ENCODE measurements at regions not wholly inside any gene's neighbourhood (a gene's known extent, or its start where the extent isn't known, plus 50 kb on each side); places are given as distances from the start of the nearest gene placed in this dataset.

DNA sequence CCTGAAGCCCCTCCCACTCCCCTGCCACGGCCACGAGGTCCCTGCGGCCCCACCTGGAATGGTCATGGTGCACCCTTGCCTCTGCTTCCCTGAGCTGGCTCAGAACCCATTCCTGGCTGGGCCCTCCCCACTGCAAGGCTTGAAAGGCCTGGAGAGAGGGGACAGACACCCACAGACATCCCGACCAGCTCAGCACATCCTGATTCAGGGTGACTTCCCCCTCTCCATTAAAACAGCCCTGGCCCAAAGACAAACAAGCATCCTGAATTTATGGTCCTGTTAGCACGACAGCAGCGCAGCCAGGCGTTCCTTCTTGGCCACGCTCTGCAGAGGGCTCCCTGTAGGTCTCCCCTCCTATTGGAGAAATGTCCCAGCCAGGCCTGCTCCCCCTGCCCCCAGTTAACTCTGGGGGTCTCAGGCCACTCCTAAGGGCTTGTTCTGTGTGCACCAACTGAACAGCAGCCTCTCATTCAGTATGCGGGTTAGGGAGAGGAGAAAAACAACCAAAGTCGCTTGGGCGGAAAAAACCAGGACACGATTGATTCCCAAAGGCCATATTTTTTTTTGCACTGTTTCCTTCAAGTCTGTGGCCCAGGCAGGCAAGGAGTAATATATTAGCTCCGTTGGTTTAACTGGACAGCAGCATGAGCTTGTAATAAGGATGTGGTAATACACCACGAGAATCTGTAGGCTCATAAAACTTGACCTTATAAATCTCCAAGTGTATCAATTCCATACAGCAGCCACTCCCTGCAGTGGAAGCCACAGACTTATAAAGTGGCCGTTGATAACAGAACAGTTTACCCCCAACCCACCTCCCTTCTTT is 106.7 kb upstream of the MSX1 start:
- intact Hi-C loops (cut with DNase I; ENCODE audit: low total_unique reads) (no loop called here), in situ Hi-C loops (cut with MboI; ENCODE audit: low pct_ligation_motif_present in 1 of 4, low pct_unique_long_range_greater_than_20kb in 1 of 4, low sequenced_read_pairs in 3 of 4) (no loop called here)
- Histone ChIP-seq H3K36me3 (no peaks in the 10 kb centered on the region), H3K27me3 (peaks cover 6% of the 10 kb centered on the region), H3K4me1 (no peaks in the 10 kb centered on the region), H3K4me3 (no peak overlapping the region), H3K27ac (no peak overlapping the region), H3K9me3 (no peaks in the 10 kb centered on the region)
- TF ChIP-seq, protein P1, sequence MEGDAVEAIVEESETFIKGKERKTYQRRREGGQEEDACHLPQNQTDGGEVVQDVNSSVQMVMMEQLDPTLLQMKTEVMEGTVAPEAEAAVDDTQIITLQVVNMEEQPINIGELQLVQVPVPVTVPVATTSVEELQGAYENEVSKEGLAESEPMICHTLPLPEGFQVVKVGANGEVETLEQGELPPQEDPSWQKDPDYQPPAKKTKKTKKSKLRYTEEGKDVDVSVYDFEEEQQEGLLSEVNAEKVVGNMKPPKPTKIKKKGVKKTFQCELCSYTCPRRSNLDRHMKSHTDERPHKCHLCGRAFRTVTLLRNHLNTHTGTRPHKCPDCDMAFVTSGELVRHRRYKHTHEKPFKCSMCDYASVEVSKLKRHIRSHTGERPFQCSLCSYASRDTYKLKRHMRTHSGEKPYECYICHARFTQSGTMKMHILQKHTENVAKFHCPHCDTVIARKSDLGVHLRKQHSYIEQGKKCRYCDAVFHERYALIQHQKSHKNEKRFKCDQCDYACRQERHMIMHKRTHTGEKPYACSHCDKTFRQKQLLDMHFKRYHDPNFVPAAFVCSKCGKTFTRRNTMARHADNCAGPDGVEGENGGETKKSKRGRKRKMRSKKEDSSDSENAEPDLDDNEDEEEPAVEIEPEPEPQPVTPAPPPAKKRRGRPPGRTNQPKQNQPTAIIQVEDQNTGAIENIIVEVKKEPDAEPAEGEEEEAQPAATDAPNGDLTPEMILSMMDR (IDR thresholded peaks at IDR 0.05) = no peak
- TF ChIP-seq POLR2A (IDR thresholded peaks at IDR 0.05) (no peak), EP300 (IDR thresholded peaks at IDR 0.05; ENCODE audit: low read depth) (no peak), POLR2AphosphoS5 (IDR thresholded peaks at IDR 0.05) (no peak)
- whole genome bisulfite sequencing, 2 donors (ENCODE audit: low coverage in 1 of 2) = 0 to 31% methylated on average over 1 to 15 of the region's 15 CpGs
- no peak for DNase-seq

GRCh38 chr4:4752025-4752424 is 107.4 kb upstream of the MSX1 start:
- Histone ChIP-seq H3K27me3 (peaks cover 6% of the 10 kb centered on the region), H3K9me3 (peaks cover 3 to 5% of the 10 kb centered on the region in 2 donors), H3K4me3 (no peak overlapping the region), H3K27ac (no peak overlapping the region), H3K36me3 (no peaks in the 10 kb centered on the region), H3K4me1 (no peaks in the 10 kb centered on the region)
- DNase-seq = no peak
- 56 to 64% methylated on average over 7 to 12 of the region's 12 CpGs for WGBS, 2 donors (ENCODE audit: low coverage in 1 of 2)
- intact Hi-C loops (cut with DNase I; ENCODE audit: low total_unique reads) (no loop called here), in situ Hi-C loops (cut with MboI; ENCODE audit: low pct_ligation_motif_present in 1 of 4, low pct_unique_long_range_greater_than_20kb in 1 of 4, low sequenced_read_pairs in 3 of 4) (no loop called here)
- TF ChIP-seq, protein P1 (IDR thresholded peaks at IDR 0.05) = no peak
- no peak for TF ChIP-seq EP300 (IDR thresholded peaks at IDR 0.05; ENCODE audit: low read depth)
- TF ChIP-seq POLR2AphosphoS5 (IDR thresholded peaks at IDR 0.05) = no peak
- TF ChIP-seq POLR2A (IDR thresholded peaks at IDR 0.05) = no peak

DNA sequence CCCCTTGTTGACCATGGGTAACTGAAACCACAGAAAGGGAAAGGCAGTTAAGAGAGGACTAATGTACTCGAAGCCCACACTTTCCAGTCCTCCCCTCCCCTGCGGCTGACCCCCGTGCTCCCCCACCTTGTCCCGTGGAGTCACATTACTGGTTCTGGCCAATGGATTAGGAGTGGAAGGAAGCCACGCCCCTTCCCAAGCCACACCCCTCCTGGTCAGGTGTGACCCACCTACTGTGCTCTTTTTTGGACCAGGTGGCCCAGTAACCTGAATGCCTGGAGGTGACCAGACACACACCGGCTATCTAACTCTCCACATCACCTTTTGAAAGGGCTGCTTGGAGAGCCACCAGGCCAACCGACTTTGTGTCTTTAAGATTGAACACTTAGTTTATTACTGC is 109.3 kb upstream of the MSX1 start:
- H3K36me3 ChIP-seq = no peaks in the 10 kb centered on the region
- TF ChIP-seq EP300 (IDR thresholded peaks at IDR 0.05; ENCODE audit: low read depth) (no peak), POLR2AphosphoS5 (IDR thresholded peaks at IDR 0.05) (no peak), POLR2A (IDR thresholded peaks at IDR 0.05) (no peak)
- TF ChIP-seq, protein P1 (IDR thresholded peaks at IDR 0.05) = no peak
- no peak for DNase-seq
- intact Hi-C loops (cut with DNase I; ENCODE audit: low total_unique reads) (no loop called here), in situ Hi-C loops (cut with MboI; ENCODE audit: low pct_ligation_motif_present in 1 of 4, low pct_unique_long_range_greater_than_20kb in 1 of 4, low sequenced_read_pairs in 3 of 4) (no loop called here)
- H3K4me3 ChIP-seq = no peak overlapping the region
- no peaks in the 10 kb centered on the region for H3K4me1 ChIP-seq
- H3K9me3 ChIP-seq = peaks cover 5 to 14% of the 10 kb centered on the region in 2 donors
- WGBS, 2 donors (ENCODE audit: low coverage in 1 of 2) = 77 to 82% methylated on average over 4 to 7 of the region's 7 CpGs
- no peak overlapping the region for H3K27ac ChIP-seq
- peaks cover 6% of the 10 kb centered on the region for H3K27me3 ChIP-seq

DNA sequence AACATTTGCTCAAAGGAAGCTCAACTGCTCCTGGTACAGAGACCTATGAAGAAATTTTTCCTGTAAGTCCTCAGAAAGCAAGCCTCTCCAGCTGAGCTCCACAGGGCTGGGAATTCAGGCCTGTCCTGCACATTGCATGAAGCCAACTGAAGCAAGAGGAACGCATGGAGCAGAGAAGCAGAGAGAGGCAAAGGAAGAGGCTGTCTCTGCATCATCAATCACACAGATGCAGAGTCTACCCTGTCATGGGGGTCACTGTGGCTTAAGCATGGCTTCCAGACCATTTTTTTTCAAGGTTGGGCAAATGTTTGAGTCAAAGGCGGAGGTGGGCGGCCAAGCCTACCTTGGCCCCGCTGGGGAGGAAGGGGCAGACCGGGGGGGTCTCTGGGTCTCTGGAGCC is 110.3 kb upstream of the MSX1 start:
- in situ Hi-C loops (cut with MboI; ENCODE audit: low pct_ligation_motif_present in 1 of 4, low pct_unique_long_range_greater_than_20kb in 1 of 4, low sequenced_read_pairs in 3 of 4) = no loop called here
- 87 to 91% methylated on average over 4 to 5 of the region's 5 CpGs for WGBS, 2 donors (ENCODE audit: low coverage in 1 of 2)
- no peak for TF ChIP-seq EP300 (IDR thresholded peaks at IDR 0.05; ENCODE audit: low read depth)
- TF ChIP-seq, protein P1 (IDR thresholded peaks at IDR 0.05) = no peak
- no peak for TF ChIP-seq POLR2AphosphoS5 (IDR thresholded peaks at IDR 0.05)
- no peak for TF ChIP-seq POLR2A (IDR thresholded peaks at IDR 0.05)

More for the DNA sequence above, 110.3 kb upstream of the MSX1 start:
- Histone ChIP-seq H3K27me3 (peaks cover 6% of the 10 kb centered on the region), H3K4me1 (no peaks in the 10 kb centered on the region), H3K9me3 (peaks cover 5 to 14% of the 10 kb centered on the region in 2 donors), H3K4me3 (no peak overlapping the region), H3K36me3 (no peaks in the 10 kb centered on the region), H3K27ac (no peak overlapping the region)
- intact Hi-C loops (cut with DNase I; ENCODE audit: low total_unique reads) = no loop called here
- DNase-seq = no peak
